ENCODE measurements at regions not wholly inside any gene's neighbourhood (a gene's known extent, or its start where the extent isn't known, plus 50 kb on each side); places are given as distances from the start of the nearest gene placed in this dataset.

DNA sequence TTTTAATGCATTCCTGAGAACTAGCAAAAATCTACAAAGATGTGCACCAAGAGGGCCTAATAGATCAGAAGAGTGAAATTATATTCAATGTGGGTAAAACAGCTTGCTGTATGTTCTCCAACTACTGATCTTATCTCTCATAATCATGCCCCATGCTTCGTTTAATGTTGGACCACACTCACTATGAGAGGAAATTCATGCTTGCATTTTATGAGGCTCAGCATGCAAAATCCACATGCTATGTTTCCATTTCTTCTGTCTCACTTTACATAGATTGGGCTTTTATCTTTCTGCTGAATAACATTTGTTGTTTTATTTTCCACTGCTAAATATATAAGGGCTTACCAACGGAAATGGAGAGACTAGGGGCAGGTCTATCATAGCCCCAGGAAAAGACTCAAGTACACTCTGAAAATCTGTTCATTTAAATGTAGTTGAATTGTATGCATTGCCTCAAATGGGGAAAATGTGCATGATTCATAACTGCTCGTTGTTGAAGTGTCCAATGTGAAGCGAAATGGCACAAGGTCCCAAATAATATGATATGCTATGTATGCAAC, 474.2 kb downstream of the EFNA5 start:
- Histone ChIP-seq H3K9me3 (replicated peaks) (no peaks in the 10 kb centered on the region; the same call in none of the 2 replicates), H3K27me3 (no peaks in the 10 kb centered on the region), H3K27ac (no peak overlapping the region), H3K4me1 (no peaks in the 10 kb centered on the region), H3K4me3 (no peak overlapping the region), H3K36me3 (peaks cover 2% of the 10 kb centered on the region; the same call in 1 of the 2 replicates)
- no peak for DNase-seq

DNA sequence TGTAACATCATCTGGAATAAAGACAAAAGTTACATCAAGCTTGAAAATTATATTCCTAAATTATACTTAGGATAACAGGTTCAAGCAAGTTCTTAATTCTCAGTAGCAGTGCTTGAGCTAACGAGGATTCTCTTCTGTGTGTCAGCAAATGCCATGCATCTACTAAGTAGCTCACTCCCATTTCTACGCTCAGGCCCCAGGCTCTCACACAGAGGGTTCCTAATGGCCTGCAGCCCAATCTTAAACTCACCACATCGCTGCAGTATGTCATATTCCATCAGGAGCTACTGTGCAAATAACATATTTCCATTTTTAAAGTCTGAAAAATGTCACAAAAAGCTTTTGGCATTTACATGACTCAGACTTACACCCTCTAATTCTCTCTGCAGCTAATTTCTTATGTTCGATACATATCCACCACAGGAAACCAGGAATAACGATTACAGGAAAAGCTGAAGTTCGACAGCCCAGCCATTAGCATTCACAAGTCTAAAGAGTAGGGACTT, 474.8 kb downstream of the EFNA5 start:
- Histone ChIP-seq H3K4me1 (no peaks in the 10 kb centered on the region), H3K27me3 (no peaks in the 10 kb centered on the region), H3K27ac (no peak overlapping the region), H3K36me3 (peaks cover 2% of the 10 kb centered on the region; the same call in 1 of the 2 replicates), H3K9me3 (replicated peaks) (no peaks in the 10 kb centered on the region; the same call in none of the 2 replicates), H3K4me3 (no peak overlapping the region)
- no peak for DNase-seq

DNA sequence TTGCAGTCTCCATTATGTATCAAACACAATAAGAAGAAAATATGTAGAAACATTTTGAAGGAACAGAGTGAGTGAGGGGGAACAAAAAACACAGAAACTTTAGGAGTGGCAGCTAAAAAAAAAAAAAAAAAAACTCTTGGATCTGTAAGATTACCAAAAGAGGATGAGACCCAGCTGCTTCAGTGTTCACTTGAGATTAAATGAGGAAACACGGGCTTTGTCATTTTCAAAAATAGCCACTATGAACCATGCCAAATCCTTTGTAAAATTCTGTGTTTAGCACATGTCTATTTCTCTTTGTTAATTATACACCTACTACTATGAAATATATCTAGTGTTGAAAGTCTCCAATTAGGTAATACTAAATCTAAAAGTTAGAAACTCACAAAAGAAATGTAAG, 485.9 kb downstream of the EFNA5 start:
- Histone ChIP-seq H3K36me3 (no peaks in the 10 kb centered on the region), H3K27me3 (no peaks in the 10 kb centered on the region), H3K27ac (no peak overlapping the region), H3K4me3 (no peak overlapping the region), H3K9me3 (replicated peaks) (peaks cover 5% of the 10 kb centered on the region; the same call in 1 of the 2 replicates), H3K4me1 (no peaks in the 10 kb centered on the region)
- DNase-seq: peak in 1 of 2 experiments; percentile 5

DNA sequence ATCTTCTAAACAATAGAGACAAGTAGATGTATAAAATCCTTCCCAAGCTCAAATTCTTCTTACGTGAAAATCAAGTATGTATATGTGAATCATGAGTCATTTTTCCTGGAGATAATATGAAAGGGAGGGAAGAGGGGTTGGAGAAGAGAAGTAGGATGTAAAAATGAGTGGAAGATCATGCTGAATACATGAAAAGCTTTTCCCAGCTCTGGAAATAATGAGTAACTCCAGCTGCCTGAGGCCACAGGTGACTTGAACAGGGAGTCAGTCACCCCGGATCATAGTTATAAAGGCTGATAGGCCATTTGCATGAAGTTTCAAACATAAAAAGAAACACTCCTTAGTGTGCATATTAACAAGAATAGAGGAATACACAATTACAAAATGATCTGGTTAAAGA, 486.7 kb downstream of the EFNA5 start:
- peak in 1 of 2 experiments; percentile 4 for DNase-seq
- Histone ChIP-seq H3K4me3 (no peak overlapping the region), H3K4me1 (no peaks in the 10 kb centered on the region), H3K9me3 (replicated peaks) (peaks cover 5% of the 10 kb centered on the region; the same call in 1 of the 2 replicates), H3K36me3 (no peaks in the 10 kb centered on the region), H3K27me3 (no peaks in the 10 kb centered on the region), H3K27ac (no peak overlapping the region)

DNA sequence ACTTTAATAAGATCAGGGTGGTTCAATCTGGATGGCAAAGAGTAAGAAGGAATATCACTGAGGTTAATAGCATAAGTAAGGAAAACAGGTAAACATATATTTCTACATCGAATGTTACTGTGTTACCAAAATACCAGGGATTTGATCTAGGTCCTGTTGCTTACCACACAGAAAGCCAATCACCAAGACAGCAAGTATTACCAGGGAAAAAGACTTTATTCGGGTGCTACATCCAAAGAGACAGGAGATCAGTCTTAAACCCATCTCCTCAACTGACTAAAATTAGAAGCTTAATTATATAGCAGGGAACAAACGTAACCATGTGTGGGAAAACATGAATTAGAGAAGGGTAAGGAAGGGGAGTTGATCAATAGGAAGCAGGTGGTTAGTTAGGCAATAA, 500.1 kb downstream of the EFNA5 start:
- Histone ChIP-seq H3K27ac (no peak overlapping the region), H3K36me3 (no peaks in the 10 kb centered on the region), H3K4me3 (no peak overlapping the region), H3K27me3 (no peaks in the 10 kb centered on the region), H3K9me3 (replicated peaks) (peaks cover 12% of the 10 kb centered on the region), H3K4me1 (no peaks in the 10 kb centered on the region)
- no peak for DNase-seq

DNA sequence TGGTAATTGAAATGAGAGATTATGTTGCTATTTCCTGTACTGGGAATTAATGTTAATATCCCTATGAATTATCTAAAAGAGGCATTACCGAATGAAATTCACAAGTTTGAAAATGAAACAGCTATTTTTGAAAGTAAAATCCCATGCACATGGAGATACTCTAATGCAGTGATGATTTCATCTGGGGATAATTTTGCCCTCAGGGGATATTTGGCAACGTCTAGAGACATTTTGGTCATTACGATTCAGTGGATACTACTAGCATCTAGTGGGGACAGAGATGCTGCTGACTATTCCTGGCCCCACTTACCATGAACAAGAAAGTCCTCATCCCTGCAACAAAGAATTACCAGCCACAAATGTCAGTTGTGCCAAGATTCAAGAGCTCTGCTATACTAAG, 500.9 kb downstream of the EFNA5 start:
- H3K27ac ChIP-seq: no peak overlapping the region
- no peaks in the 10 kb centered on the region for H3K27me3 ChIP-seq
- peaks cover 12% of the 10 kb centered on the region for H3K9me3 ChIP-seq (replicated peaks)
- H3K4me1 ChIP-seq: no peaks in the 10 kb centered on the region
- no peak for DNase-seq
- no peak overlapping the region for H3K4me3 ChIP-seq
- no peaks in the 10 kb centered on the region for H3K36me3 ChIP-seq

DNA sequence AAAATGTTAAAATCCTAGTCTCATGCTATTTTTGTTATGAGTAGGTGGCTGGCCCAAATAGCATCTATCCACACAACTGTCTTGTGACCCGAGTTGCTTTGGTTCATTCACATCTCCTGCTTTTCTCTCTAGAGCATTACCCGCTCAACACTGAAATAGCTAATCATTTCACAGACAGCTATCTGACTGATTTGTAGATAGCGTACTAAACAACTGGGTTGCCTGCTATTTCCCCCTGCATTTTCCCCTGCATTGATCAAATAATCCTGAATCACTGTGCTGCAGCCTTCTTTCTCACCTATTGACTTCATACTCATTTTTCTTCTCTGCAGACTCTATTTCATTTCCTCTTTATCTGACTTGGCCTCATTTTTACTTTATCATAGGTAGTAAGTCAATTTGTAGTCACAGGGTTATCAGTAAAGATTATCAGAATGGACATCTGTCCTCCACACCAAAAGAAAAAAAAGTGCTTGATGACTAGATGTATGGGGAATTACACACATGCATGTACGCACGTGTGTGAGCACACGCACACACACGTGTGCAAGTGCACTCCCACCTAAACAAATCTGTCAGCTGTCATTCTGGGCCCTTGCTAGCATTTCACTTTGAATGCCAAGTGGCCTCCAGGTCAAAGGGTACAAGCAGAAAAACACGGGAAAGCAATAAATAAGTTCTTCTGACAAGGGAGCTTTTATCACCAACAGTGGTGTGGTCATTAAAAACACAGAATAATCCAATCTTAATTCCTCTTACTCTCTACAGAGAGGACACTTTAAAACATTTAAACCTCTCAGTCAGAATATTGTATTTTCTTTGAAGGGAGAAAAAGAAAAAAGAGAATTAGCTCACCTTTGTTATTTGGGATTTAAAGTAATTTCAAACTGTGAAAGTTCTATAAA, 501.6 kb downstream of the EFNA5 start:
- no peaks in the 10 kb centered on the region for H3K4me1 ChIP-seq
- H3K4me3 ChIP-seq: no peak overlapping the region
- no peak for DNase-seq
- no peaks in the 10 kb centered on the region for H3K27me3 ChIP-seq
- peaks cover 12% of the 10 kb centered on the region for H3K9me3 ChIP-seq (replicated peaks)
- H3K36me3 ChIP-seq: no peaks in the 10 kb centered on the region
- H3K27ac ChIP-seq: no peak overlapping the region

DNA sequence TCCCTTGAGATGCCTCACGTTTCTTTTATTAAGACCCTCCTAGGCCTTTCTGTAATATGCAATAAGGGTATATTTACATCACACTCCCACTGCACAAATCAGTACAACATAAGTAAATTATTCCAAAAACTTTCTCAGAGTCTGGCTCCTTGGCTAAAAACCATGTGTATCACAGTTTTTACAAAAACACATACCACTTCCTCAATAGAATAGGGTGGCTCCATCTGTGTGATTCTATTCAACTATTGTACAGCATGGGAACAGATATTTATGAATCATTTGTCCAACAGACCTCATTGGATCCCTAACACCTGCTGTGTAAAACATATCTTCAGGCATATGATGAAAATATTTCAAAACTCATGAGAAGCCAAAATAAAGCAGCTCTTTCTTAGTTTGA, 502.7 kb downstream of the EFNA5 start:
- no peaks in the 10 kb centered on the region for H3K4me1 ChIP-seq
- no peak for DNase-seq
- H3K4me3 ChIP-seq: no peak overlapping the region
- no peaks in the 10 kb centered on the region for H3K27me3 ChIP-seq
- peaks cover 12% of the 10 kb centered on the region for H3K9me3 ChIP-seq (replicated peaks)
- no peak overlapping the region for H3K27ac ChIP-seq
- no peaks in the 10 kb centered on the region for H3K36me3 ChIP-seq

DNA sequence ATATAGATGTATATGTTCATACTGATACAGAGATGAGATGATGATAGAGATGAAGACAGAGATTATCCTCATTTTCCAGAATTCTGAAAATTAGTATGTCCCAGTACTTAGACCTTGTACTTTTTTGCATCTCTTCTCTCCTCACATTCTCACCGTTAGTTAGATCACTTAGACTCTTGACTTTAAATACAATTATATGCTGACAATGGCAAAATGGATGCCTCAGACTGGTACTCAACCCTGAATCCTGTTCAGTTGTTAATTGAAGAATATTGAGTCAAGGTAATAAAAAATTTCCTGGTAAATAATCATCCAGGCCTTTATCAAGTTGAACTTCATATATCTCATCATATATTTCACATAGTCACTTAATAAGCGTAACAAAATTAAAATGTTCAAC, 505.4 kb downstream of the EFNA5 start:
- no peaks in the 10 kb centered on the region for H3K27me3 ChIP-seq
- H3K27ac ChIP-seq: no peak overlapping the region
- no peaks in the 10 kb centered on the region for H3K36me3 ChIP-seq
- no peak for DNase-seq
- no peaks in the 10 kb centered on the region for H3K4me1 ChIP-seq
- H3K9me3 ChIP-seq (replicated peaks): peaks cover 3% of the 10 kb centered on the region
- no peak overlapping the region for H3K4me3 ChIP-seq

DNA sequence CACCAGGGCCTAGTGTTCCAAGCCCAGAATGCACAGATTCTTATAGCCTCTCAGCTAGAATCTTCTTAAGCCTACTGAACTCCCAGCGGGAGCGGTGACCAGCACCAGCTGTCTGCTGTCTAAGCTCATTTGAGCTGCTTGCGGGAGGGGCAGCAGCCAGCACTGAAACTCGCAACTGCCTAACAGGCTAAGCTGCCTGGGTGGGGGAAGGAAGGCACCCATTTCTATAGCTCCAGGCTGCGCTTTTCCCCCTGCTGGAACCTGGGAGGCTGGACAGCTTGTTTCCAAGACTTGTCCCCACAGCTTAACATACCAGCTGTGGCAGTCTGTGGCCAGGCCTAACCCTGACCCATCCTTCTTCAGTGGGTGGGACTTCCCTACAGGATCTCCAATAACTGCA, 512.9 kb downstream of the EFNA5 start:
- peak; percentile 76 to 81 for DNase-seq
- H3K9me3 ChIP-seq (replicated peaks): no peaks in the 10 kb centered on the region; the same call in 1 of the 2 replicates
- no peak overlapping the region for H3K4me3 ChIP-seq
- H3K27me3 ChIP-seq: no peaks in the 10 kb centered on the region
- H3K36me3 ChIP-seq: no peaks in the 10 kb centered on the region
- no peak overlapping the region; the same call in 1 of the 2 replicates for H3K27ac ChIP-seq
- H3K4me1 ChIP-seq: peaks cover 17% of the 10 kb centered on the region

DNA sequence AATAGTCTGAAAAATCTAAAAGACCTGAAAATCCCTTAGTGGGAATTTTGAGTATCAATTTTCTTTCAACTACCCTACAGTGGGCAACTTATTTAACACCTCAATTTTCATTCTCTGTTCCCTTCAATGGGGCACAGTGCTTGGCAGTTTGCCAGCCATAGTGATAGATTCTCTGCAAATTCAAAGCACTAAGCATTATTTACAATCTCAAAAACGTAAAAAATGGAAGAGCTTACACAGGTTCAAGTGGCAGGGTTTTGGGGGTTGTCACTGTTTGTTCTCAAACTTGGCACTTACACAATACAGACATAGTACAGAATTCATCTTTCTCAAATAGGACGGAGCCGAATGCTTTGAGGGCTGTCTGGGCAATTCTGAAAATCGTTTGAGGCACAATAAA, 515.0 kb downstream of the EFNA5 start:
- no peaks in the 10 kb centered on the region for H3K36me3 ChIP-seq
- H3K4me1 ChIP-seq: peaks cover 17% of the 10 kb centered on the region
- H3K27me3 ChIP-seq: no peaks in the 10 kb centered on the region
- peak in 1 of 2 experiments; percentile 33 for DNase-seq
- no peak overlapping the region for H3K27ac ChIP-seq
- no peaks in the 10 kb centered on the region for H3K9me3 ChIP-seq (replicated peaks)
- H3K4me3 ChIP-seq: no peak overlapping the region

DNA sequence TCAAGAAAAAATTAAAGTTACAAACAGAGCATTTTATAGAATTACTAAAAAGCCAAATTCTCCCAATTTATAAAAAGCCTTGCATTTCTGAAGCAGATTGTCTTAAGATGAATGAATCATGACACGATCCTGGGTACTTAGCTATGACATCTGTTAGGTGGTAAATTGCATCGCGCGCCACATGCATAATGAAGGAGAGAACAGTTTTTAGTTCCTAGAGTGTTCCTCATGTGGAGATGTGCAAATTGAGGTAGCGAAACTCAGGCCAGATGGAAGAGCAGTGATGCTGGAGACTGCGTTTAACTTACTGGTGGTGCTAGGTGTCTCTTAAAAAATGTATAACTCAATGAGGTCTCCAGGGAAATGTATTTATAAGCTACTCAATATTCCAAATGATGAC, 516.1 kb downstream of the EFNA5 start:
- peaks cover 17% of the 10 kb centered on the region for H3K4me1 ChIP-seq
- H3K9me3 ChIP-seq (replicated peaks): no peaks in the 10 kb centered on the region
- H3K36me3 ChIP-seq: no peaks in the 10 kb centered on the region
- H3K27me3 ChIP-seq: no peaks in the 10 kb centered on the region
- no peak overlapping the region for H3K4me3 ChIP-seq
- no peak for DNase-seq
- no peak overlapping the region for H3K27ac ChIP-seq

DNA sequence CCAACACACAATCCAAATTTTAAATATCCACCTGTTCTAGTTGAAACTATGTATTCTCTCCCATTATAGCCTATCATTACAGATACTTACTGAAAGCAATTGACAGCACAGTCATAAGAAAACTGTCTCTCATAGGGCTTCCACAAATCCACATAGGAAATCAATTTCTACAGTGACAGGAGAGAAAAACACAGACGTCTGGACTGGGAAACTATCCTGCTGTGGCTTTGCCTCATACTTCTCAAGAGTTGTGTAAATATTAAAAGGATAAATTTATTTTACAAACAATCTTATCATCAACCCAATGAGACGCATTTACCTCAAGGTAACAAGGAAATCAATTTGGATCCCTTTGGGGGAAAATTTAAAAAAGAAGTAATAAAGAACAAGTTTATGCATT, 517.5 kb downstream of the EFNA5 start:
- no peak for DNase-seq
- H3K4me1 ChIP-seq: peaks cover 17% of the 10 kb centered on the region
- H3K4me3 ChIP-seq: no peak overlapping the region
- no peak overlapping the region; the same call in 1 of the 2 replicates for H3K27ac ChIP-seq
- H3K36me3 ChIP-seq: no peaks in the 10 kb centered on the region
- H3K27me3 ChIP-seq: no peaks in the 10 kb centered on the region
- H3K9me3 ChIP-seq (replicated peaks): no peaks in the 10 kb centered on the region

DNA sequence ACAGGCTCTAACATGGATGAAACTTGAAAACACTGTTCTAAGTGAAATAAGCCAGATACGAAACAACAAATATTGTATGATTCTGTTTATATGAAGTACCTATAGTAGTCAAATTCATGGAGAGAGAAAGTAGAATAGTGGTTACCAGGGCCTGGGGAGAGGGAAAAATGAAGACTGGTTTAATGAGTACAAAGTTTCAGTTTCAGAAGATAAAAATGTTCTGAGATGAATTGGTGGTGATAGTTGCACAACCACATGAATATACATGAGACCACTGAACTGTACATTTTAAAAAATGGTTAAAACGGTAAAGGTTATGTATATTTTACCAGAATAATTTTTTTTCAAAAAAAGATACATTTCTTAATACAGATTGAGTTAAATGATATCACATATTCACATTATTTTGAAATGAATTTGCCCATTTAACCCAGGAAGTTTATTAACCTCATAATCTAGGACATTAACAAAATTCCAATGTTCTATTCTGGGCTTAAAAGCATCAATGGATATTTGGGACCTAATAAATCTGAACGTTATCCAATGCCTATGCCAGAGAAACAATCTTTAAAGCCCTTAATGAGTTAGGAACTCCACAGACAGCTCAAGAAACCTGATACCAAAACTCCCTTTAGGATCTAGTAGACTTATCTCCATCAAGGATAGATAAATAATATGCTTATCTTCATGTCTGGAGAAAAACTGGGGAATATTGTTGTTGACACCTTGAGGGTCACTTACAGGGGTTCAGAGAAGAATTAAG, 521.3 kb downstream of the EFNA5 start:
- Histone ChIP-seq H3K27ac (no peak overlapping the region), H3K4me3 (no peak overlapping the region), H3K36me3 (no peaks in the 10 kb centered on the region), H3K27me3 (no peaks in the 10 kb centered on the region), H3K4me1 (peaks cover 8% of the 10 kb centered on the region), H3K9me3 (replicated peaks) (no peaks in the 10 kb centered on the region)
- peak in 1 of 2 experiments; percentile 16 for DNase-seq

DNA sequence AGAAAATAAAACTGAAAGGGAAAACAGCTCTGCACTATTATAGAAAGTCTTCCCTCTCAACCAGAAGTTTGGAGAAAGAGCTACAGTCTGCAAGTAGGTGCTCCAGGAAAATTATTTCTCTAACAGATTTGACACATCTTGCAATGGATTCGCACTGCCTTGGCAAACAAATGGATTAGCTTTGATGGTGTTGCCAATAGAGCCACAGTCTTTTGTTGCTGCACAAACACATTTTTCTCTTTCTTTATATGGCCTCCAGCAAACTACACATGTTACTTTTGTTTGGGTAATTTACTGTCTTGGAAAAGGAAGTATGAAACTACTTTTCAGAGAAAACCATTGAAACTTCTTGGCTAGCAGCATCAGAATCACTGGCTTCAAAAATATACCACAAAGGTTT, 523.1 kb downstream of the EFNA5 start:
- Histone ChIP-seq H3K4me3 (no peak overlapping the region), H3K4me1 (no peaks in the 10 kb centered on the region), H3K27ac (no peak overlapping the region), H3K9me3 (replicated peaks) (no peaks in the 10 kb centered on the region), H3K36me3 (no peaks in the 10 kb centered on the region), H3K27me3 (no peaks in the 10 kb centered on the region)
- no peak for DNase-seq

All from SJCRH30 (cell line).